Psoas muscle (tissue), 7 donors: ENCODE measurements at regions not wholly inside any gene's neighbourhood (a gene's known extent, or its start where the extent isn't known, plus 50 kb on each side); places are given as distances from the start of the nearest gene placed in this dataset.
"Not testable (repeated sequence)": the region's sequence is repeated elsewhere in the genome, so short reads cannot be mapped to it uniquely, and the experiment has no call there.

Experiments
- ATAC-seq, 4 donors: fragments of 200-7000 bp; cut with Tn5 transposase; one replicate each; pipeline ENCODE4 v1.9.1; 2020; ENCODE audit warnings: moderate library complexity in 3 of 4, mild to moderate bottlenecking in 2 of 4
- DNase-seq, 2 donors: peaks; one replicate each; pipeline ENCODE4 v3.0.0-alpha.2; 2020
- H3K27ac ChIP-seq: fragments of 200-600 bp; one replicate; pipeline ENCODE4 v1.8.0; 2022
- H3K27me3 ChIP-seq, 3 donors: fragments of 200-600 bp in 1 of 3; one replicate each; pipeline versions ENCODE4 v1.6.1 to v1.8.0; 2013 to 2022; ENCODE audit warnings: low read length in 2 of 3, mild to moderate bottlenecking in 2 of 3, moderate library complexity in 1 of 3; ENCODE audit not compliant: insufficient read depth in 3 of 3
- H3K36me3 ChIP-seq, 2 donors: fragments of 200-600 bp in 1 of 2; one replicate each; pipeline versions ENCODE4 v1.6.1 to v1.8.0; 2013 to 2022; ENCODE audit warnings: low read depth in 1 of 2, mild to moderate bottlenecking in 1 of 2, moderate library complexity in 1 of 2; ENCODE audit not compliant: insufficient read depth in 1 of 2
- H3K4me1 ChIP-seq: fragments of 200-600 bp; one replicate; pipeline ENCODE4 v1.8.0; 2022
- H3K4me3 ChIP-seq: fragments of 200-600 bp; one replicate; pipeline ENCODE4 v1.8.0; 2022; ENCODE audit warnings: mild to moderate bottlenecking
- H3K9me3 ChIP-seq: fragments of 200-600 bp; one replicate; pipeline ENCODE4 v1.8.0; 2022
- CTCF ChIP-seq: fragments of 200-600 bp; IDR thresholded peaks from one replicate; pipeline ENCODE4 v1.8.0; 2022; ENCODE audit warnings: antibody characterized with exemption
- WGBS, 3 donors: extraction: QIAGEN DNeasy Blood & Tissue Kit; methylation state at CpG; one replicate each; pipeline versions ENCODE4 v1.1.6 to v1.1.7; 2013; 5-methylcytosine and 5-hydroxymethylcytosine counted together
- intact Hi-C, 2 donors: fragments of 100-400 bp; cut with DNase I; formaldehyde crosslinking; loops; one replicate each; pipeline versions ENCODE4 v1.11.0 to v1.14.2; 2022
- donor health status: healthy with polysubstance abuse.
- donor health status: DM: no; HTN: no; CAD: no; lungs with moderate emphysema.
- donor health status: Bipolar disorder and iron deficiency.
- donor health status: healthy.
- donor health status: DM: yes; HTN: yes; CAD: no.
- donor health status: DM: no; HTN: no; CAD: no.
- donor health status: DM: yes; HTN: yes; CAD: no.

DNA sequence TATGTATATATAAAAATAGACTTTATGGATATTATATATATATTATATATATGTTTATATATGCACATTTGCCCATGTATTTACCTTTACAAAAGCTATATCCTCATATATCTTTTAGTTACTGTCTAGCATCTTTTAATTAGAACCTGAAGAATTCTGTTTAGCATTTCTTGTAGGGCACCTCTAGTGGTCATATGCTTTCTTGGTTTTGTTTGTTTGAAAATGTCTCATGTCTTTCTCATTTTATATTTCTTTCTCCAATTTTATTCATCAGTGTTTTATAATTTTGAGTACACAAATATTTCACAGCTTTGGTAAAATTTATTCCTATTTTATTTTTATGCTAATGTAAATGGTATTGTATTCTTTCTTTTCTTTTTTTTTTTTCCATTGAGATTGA is 70.3 kb upstream of the SPIN4 start:
- ATAC-seq (no peak), DNase-seq (no peak)
- intact Hi-C loops, result no loop called here
- Histone ChIP-seq H3K36me3 (no peaks in the 10 kb centered on the region), H3K27ac (no peak overlapping the region), H3K27me3 (no peaks in the 10 kb centered on the region), H3K4me3 (no peak overlapping the region), H3K4me1 (no peaks in the 10 kb centered on the region), H3K9me3 (no peaks in the 10 kb centered on the region)
- no peak for TF ChIP-seq CTCF

DNA sequence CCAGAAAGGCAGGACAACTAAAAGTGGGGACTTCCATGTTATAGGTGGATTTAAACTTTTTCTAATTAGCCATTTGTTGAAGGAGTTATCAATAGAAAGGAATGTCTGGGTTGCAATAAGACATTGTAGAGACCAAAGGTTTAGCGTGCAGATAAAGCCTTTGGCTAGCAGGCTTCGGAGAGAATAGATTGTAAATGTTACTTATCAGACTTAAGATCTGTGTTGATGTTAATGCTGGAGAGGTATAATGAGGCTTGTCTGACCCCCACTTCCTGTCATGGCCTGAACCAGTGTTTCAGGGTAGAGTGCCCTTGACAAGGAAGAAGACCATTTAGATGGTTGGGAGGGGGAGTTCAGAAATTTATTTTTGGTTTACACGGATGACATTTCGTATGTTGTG is 67.1 kb upstream of the SPIN4 start:
- Histone ChIP-seq H3K4me3 (no peak overlapping the region), H3K4me1 (no peaks in the 10 kb centered on the region), H3K36me3 (no peaks in the 10 kb centered on the region), H3K27ac (no peak overlapping the region), H3K27me3 (no peaks in the 10 kb centered on the region), H3K9me3 (no peaks in the 10 kb centered on the region)
- no peak for ATAC-seq
- TF ChIP-seq CTCF, result no peak
- no peak for DNase-seq
- intact Hi-C loops, result no loop called here
- 81 to 94% (median 84%) methylated on average over 4 of the region's 4 CpGs for WGBS, 3 donors

DNA sequence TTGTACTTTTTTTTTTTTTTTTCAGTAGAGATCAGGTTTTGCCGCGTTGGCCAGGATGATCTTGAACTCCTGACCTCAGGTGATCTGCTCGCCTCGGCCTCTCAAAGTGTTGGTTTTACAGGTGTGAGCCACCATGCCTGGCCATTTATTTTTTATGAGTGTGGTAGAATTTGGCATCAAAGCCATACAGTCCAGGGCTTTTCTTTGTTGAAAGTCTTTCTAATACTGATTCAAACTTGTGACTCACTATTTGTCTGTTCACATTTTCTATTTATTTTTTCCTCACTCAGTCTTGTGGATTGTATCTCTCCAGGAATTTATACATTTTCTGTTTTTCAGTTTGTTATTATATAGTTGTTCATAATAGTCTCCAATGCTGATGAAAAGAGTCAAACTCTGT is 66.5 kb upstream of the SPIN4 start:
- no peaks in the 10 kb centered on the region for H3K36me3 ChIP-seq
- H3K27me3 ChIP-seq, result no peaks in the 10 kb centered on the region
- intact Hi-C loops, result no loop called here
- ATAC-seq, result no peak
- H3K9me3 ChIP-seq, result no peaks in the 10 kb centered on the region
- no peaks in the 10 kb centered on the region for H3K4me1 ChIP-seq
- 92 to 99% (median 96%) methylated on average over 4 of the region's 4 CpGs for WGBS, 3 donors
- no peak overlapping the region for H3K27ac ChIP-seq
- no peak overlapping the region for H3K4me3 ChIP-seq
- no peak for DNase-seq
- TF ChIP-seq CTCF, result no peak

DNA sequence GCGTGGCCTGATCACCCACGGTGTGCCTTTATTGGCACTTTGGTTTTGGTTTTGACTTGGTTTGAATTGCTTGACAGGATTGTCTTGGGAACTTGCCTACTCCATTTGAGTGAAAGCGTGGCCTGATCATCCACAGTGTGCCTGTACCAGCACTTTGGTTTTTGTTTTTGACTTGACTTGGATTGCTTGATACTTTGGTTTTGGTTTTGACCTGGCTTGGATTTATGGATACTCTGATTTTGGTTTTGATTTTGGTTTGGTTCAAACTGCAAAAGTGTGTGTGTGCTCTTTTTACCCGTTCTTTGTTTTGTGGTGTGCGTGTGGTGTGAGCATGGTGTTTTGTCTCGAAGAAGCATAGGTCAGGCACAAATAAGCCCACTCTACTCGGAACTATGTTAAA is 58.8 kb upstream of the SPIN4 start:
- H3K36me3 ChIP-seq, H3K4me1 ChIP-seq, ATAC-seq, H3K4me3 ChIP-seq, intact Hi-C loops, H3K27me3 ChIP-seq, DNase-seq, H3K9me3 ChIP-seq, H3K27ac ChIP-seq: not testable (repeated sequence)
- 77 to 88% (median 88%) methylated on average over 7 of the region's 7 CpGs for WGBS, 3 donors

DNA sequence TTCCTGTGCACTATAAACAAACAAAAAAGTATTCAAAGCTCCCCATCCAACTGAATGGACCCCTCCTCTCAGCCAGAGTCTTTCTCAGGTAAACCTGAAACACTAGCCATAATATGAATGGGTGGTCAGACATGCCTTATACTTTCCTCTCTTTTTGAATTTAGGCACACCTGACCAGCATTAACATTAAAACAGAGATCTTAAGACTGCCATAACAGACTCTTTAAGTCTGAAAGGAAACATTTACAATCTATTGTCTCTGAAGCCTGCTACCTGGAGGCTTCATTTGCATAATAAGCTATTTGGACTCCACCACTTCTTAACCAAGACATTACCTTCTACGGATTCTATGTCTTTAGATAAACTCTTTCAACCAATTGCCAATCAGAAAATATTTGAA is 56.9 kb upstream of the SPIN4 start:
- intact Hi-C loops, result no loop called here
- TF ChIP-seq CTCF, result no peak
- ATAC-seq, result no peak

More for the DNA sequence above, 56.9 kb upstream of the SPIN4 start:
- WGBS, 3 donors, result 52 to 79% (median 61%) methylated on average over 1 of the region's 1 CpG
- no peaks in the 10 kb centered on the region for H3K9me3 ChIP-seq
- no peak overlapping the region for H3K27ac ChIP-seq
- H3K4me1 ChIP-seq, result no peaks in the 10 kb centered on the region
- DNase-seq, result no peak
- no peaks in the 10 kb centered on the region for H3K27me3 ChIP-seq
- H3K4me3 ChIP-seq, result no peak overlapping the region
- no peaks in the 10 kb centered on the region for H3K36me3 ChIP-seq
